ENCODE measurements at regions not wholly inside any gene's neighbourhood (a gene's known extent, or its start where the extent isn't known, plus 50 kb on each side); places are given as distances from the start of the nearest gene placed in this dataset.
A peak's percentile ranks its signal among the peaks of the same experiment; 100 is the strongest.

DNA sequence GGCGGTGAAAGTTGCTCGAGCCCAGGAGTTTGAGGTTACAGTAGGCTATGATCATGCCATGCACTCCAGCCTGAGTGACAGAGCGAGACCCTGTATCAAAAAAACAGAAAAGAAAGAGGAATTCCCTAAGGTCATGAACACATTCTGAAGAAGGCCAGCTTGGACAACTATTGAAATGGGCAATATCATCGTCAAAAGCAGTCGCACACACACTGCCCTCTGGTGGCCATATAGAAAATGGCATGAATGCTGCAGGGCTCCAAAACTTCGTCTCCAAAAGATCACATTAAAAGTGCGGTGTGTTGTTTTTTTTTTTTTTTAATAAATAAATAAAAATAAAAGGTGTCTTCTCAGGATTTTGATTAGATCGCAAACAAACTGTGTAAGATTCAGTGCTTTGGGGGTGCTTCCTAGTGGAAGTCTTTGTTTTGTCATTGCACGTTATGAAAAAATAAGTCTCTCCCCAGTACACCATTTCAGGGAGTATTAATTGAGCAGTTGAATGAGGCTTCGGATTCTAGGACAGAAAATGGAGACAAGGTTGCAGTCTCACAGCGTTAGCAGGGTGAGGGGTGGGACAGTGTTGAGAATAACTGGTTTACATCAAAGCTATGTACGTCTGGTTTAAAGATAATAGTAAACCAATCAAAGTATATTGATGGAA, 87.5 kb upstream of the FMN2 start:
- DNase-seq, result peak; percentile 11

DNA sequence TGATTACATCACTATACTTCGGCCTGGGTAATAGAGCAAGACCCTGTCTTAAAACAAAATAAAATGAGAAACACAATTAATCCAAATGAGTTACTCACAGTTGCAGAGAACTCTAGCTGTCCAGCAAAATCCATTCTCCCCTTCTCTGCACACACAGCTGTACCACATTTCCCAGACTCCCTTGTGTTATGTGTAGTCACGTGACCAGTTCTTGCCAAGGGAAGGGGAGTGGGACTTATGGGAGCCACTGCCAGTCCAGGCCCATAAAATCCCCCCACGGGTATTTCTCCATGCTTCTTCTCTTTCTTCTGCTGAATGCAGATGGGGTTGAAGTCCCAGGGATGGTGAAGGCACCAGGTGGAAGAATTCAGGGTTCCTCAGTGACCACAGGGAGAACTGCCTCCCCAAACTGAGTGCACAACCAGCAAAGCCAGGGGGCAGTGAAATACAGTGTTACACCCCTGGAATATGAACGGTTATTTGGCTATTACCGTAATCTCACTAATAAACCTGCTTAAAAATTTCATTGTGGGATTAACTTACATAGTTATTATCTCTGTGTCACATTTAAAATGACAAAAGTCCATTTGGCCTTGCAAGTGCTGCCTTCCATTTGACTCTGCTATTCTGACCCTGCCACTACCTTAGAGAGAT, 85.6 kb upstream of the FMN2 start:
- DNase-seq, result no peak

DNA sequence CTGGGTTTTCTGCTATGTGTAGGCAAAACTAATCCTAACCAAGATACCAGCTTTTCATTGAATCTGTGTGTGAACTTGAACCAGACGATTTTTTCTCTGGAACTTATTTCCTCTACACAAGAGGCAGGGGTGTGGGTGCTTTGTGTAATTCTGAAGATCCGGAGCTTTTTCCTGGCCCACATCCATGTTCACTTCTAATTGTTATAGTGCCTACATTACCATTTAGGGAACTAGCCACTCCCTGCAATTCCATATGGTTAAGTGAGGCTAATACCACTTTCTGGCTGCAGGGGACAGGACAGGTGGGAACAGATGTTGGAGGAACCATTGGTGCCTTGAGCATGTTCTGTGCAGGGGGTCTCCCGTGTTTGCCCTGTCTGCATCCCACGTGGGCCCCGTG, 83.4 kb upstream of the FMN2 start:
- DNase-seq, result no peak

DNA sequence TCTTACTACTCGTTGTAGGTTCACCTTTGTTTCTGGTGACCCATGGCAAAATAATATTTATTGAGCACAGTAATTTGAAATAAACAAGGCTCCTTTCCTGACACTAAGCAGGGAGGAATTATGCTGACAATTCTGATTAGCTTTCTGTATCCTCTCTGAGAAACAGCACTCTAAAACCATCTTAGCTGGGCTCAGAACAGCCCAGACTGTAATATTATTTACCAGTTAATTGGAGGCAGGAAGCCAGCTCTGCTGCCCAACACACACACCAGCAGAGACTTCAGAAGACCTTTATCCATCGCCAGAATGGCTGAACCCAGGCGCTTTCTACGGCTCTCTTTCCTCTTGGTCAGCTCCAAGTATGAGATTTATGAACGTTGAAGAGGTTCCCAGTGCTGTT, 77.6 kb upstream of the FMN2 start:
- DNase-seq, result no peak

DNA sequence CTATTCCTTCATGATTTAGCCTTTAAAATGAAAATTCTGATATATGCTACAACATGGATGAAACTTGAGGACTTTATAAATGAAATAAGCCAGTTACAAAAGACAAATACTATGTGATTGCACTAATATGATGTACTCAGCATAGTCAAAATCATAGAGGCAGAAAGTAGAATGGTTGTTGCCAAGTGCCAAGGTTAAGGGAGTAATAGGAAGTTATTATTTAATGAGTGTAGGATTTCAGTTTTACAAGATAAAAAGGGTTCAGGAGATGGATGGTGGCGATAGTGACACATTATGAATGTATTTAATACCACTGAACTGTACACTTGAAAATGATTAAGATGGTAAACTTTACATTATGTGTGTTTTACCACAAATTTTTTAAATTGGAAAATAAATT, 73.1 kb upstream of the FMN2 start:
- DNase-seq, result no peak

DNA sequence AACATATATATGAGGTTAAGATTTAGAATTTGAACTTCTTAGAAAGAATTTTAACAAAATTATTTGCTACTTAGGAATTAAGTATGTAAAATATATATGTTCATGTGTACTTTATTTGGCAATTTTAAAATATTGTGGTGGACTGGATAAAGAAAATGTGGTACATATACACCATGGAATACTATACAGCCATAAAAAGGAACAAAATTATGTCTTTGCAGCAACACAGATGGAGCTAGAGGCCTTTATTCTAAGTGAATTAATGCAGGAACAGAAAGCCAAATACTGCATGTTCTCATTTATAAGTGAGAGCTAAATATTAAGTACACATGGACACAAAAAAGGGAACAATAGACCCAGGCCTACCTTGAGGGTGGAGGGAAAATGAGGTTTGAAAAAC, 72.2 kb upstream of the FMN2 start:
- DNase-seq, result no peak

DNA sequence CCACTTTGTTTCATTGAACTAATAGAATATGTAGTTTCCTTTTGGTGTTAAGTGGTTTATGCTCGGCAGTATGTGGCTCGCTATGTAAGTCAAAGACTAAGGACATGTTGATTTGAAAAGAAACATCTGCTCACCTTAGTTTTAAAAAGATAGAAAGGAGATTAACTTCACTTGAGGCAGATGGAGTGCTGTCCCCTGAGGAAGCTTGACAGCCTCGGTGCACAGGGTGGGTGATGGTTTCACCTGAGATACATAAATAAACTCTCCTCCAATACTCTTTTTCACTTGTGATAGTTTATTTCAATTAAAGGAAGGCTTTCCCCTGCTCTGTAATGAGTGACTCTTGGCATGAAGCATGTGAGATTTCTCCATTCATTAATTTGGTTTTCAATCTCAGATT, 70.8 kb upstream of the FMN2 start:
- no peak for DNase-seq

DNA sequence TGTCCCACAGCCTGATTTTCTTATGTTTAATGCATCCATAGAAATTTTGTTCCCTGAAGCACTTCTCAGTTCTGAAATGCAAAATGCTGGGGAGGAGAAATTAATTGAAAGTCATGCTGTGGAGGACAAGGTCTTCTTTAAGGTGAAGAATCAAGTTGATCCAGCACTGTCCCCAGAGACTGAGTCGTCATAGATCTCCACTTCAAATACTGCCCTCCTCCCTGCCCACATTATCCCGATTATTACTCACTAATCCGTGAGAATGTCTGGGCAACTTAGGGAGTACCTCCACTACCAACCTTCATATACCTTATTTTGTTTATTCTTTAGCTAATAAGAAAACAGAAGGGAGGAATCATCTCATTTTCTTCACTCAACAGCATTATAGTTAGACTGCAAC, 70.0 kb upstream of the FMN2 start:
- DNase-seq, result no peak

DNA sequence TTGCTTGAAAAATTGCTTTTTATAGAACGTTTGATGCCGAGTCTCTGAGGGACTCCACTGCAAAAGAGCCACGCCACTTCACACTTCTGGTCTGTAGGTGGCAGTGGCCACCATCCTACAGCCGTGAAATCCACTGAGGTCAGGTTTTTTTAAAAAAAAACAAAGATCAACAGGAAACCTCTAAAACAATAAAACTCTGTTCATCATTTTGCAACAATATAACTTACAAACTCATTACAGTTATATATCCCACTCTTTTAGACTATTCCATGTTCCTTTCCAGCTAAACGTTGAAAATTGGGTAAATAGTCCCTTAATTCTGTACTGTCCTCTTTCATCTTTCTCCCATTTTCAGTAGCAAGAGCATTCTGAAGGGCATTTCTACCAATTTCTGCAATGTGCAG, 64.6 kb upstream of the FMN2 start:
- DNase-seq, result peak; percentile 57

DNA sequence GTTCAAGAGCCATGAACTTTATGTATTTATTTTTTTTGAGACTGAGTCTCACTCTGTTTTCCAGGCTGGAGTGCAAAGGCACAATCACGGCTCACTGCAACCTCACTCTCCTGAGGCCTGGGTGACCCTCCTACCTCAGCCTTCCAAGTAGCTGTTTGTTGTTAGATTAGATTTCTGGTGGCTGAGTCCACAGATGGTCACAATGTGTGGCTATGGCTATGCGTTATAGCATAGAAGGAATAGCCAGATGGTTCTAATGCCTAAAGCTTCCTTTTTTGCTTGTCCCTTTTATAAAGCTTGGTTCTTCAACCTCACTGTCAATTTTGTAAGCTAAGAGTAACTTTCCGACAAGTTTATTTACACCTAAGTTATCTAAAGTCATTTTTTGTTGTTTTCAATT, 62.3 kb upstream of the FMN2 start:
- peak; percentile 47 for DNase-seq

DNA sequence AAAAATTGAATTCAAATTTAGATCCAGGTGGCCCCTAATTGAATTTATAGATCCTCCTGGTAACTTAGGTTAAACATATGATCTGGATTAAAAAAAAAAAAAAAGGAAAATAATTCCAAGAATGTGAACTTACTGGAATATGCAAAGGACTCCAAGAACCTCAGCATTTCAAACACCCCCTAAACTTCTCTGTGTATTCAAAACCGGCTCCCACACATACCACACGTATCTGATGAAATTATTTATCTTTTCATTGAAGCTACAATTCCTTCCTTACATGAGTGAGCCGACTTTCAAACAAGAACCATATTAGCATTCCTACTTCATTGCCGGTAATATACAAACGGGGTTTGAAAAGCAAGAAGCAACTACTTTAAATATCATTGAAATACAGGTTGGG, 61.4 kb upstream of the FMN2 start:
- DNase-seq, result peak; percentile 77

DNA sequence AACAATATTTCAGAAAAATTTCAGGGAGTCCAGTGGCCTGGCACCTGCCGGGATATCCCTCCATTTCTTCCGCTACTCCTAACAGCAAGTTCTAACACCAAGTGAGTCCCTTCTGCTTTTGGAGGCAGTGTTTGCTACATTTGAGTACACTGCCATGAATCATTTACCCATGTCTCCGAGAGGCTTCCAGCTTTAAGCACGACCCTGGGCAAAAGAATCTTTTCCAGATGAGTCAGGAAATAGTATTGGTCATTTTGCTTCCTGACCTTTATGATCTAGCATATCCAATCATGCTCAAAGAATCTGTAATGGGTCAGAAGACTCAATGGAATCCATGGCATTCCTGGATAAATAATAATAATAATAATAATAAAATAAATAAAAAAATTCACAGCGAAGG, 60.7 kb upstream of the FMN2 start:
- DNase-seq, result peak; percentile 95

DNA sequence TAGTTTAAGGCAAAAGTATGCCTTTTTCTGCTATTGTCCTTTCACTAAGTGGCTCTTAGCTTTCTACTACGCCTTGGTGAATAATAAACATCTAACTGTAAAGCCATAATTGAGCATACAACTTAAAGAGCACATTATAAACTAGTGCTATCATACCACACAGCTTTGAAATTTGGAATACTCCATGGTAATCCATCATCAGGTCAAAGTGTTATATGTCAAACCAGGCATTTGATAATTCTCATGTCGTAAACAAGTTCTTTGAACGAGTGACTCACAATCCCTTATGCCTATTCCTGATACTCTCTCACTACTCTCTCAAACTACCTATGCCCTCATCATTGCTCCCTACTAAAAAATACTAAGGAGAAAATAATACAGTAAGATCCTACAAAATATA, 60.3 kb upstream of the FMN2 start:
- DNase-seq, result peak; percentile 82

DNA sequence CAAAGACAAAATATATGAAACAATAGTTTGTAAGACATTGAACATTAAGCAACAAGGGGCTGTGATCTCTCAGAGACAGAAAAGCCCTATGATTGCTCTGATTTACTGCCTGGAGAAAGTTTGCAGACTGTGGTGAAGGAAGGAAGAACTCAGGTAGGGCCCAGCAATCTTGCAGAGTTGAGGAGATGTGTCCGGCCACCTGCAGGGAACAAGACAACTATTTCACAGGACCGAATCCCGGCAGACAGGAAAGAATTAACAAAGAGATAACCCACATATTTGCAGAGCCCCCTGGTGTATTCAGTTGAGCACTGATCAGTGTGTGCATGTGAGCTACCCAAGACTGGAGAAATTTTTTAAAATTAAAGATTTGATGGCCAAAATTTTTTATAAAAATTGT, 58.3 kb upstream of the FMN2 start:
- DNase-seq, result no peak

DNA sequence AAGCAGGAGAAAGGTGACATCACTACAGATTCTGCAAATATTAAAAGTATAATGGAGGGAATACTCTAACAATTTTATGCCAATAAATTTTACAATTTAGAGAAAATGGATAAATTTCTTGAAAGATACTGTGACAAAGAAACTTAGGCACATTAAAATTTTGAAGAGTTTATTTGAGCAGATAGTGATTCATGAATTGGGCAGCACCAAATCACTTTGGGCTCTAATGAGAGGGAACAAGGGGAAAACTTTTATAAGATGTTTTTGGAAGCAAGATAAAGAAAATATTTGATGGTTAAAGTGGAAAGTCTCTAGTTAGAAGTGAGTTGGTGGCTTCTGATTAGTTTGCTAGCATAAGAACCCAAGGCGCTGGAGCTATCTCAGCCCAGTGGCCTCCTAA, 55.2 kb upstream of the FMN2 start:
- no peak for DNase-seq

Data from fibroblast of skin of right quadriceps (primary cell).